Neural cell (in vitro differentiated cells): ENCODE measurements at regions not wholly inside any gene's neighbourhood (a gene's known extent, or its start where the extent isn't known, plus 50 kb on each side); places are given as distances from the start of the nearest gene placed in this dataset.

ENCODE experiments used
- H2AFZ ChIP-seq: fragments of 200-600, 300-800 bp; sonication (generic), shearing (Covaris generic); 2 replicates; pipeline ENCODE4 v1.6.0; 2014; ENCODE audit warnings: low read depth, mild to moderate bottlenecking, antibody characterized with exemption, low read length, moderate library complexity
- H3F3A ChIP-seq: fragments of 200-600 bp; shearing (Covaris generic); 2 replicates; pipeline ENCODE4 v1.6.1; 2016; ENCODE audit warnings: mild to moderate bottlenecking, moderate library complexity, mixed read lengths, antibody characterized with exemption, low read length; ENCODE audit not compliant: insufficient read depth, poor library complexity, severe bottlenecking
- H3K27ac ChIP-seq: fragments of 200-600, 300-800 bp; sonication (generic), shearing (Covaris generic); 2 replicates; pipeline ENCODE4 v1.5.1; 2014; ENCODE audit warnings: mild to moderate bottlenecking, low read length, moderate library complexity
- H3K27me3 ChIP-seq: fragments of 300-800, 200-600 bp; sonication (generic), shearing (Covaris generic); 2 replicates; pipeline ENCODE4 v1.6.0; 2014; ENCODE audit warnings: mild to moderate bottlenecking, low read depth, low read length, moderate library complexity; ENCODE audit not compliant: insufficient read depth
- H3K36me3 ChIP-seq: fragments of 300-800, 200-600 bp; sonication (generic), shearing (Covaris generic); 2 replicates; pipeline ENCODE4 v1.5.1; 2014; ENCODE audit warnings: mild to moderate bottlenecking, antibody characterized with exemption, low read length, moderate library complexity; ENCODE audit not compliant: insufficient read depth
- H3K4me2 ChIP-seq: fragments of 300-800, 200-600 bp; sonication (generic), shearing (Covaris generic); 2 replicates; pipeline ENCODE4 v1.6.0; 2014; ENCODE audit warnings: mild to moderate bottlenecking, low read length
- H3K4me3 ChIP-seq: fragments of 300-800, 200-600 bp; sonication (generic), shearing (Covaris generic); 2 replicates; pipeline ENCODE4 v1.5.1; 2014; ENCODE audit warnings: mild to moderate bottlenecking, low read length, moderate library complexity
- H3K79me2 ChIP-seq: fragments of 200-600 bp; shearing (Covaris generic); replicated peaks from 2 replicates; pipeline ENCODE4 v1.6.0; 2014; ENCODE audit warnings: mild to moderate bottlenecking, low read length, moderate library complexity; ENCODE audit not compliant: insufficient read depth
- H3K9ac ChIP-seq: fragments of 300-800, 200-600 bp; sonication (generic), shearing (Covaris generic); 2 replicates; pipeline ENCODE4 v1.6.1; 2016; ENCODE audit warnings: mild to moderate bottlenecking, low read length, mixed read lengths
- H3K9me2 ChIP-seq: fragments of 200-600 bp; shearing (Covaris generic); 2 replicates; pipeline ENCODE4 v1.6.1; 2016; ENCODE audit warnings: mild to moderate bottlenecking, low read length, mixed read lengths; ENCODE audit not compliant: insufficient read depth
- H3K9me3 ChIP-seq: fragments of 200-600, 300-800 bp; sonication (generic), shearing (Covaris generic); 2 replicates; pipeline ENCODE4 v1.6.1; 2016; ENCODE audit warnings: mild to moderate bottlenecking, mixed run types, low read length, moderate library complexity, mixed read lengths
- H4K20me1 ChIP-seq: fragments of 200-600 bp; shearing (Covaris generic); 2 replicates; pipeline ENCODE4 v1.6.1; 2016; ENCODE audit warnings: mild to moderate bottlenecking, mixed run types; ENCODE audit not compliant: insufficient read depth
- CTCF ChIP-seq: fragments of 450-650 bp; IDR thresholded peaks from 2 replicates; pipeline ENCODE4 v1.5.1; 2014; ENCODE audit warnings: antibody characterized with exemption, mild to moderate bottlenecking, moderate library complexity; ENCODE audit not compliant: poor library complexity, severe bottlenecking
- EP300 ChIP-seq: fragments of 450-650 bp; conservative IDR thresholded peaks from 2 replicates; pipeline ENCODE4 v1.6.1; 2014; ENCODE audit warnings: antibody characterized with exemption, mild to moderate bottlenecking, moderate library complexity; ENCODE audit not compliant: poor library complexity, severe bottlenecking
- EZH2 ChIP-seq: fragments of 200-600, 300-800 bp; shearing (Covaris generic), sonication (generic); IDR thresholded peaks from 2 replicates; pipeline ENCODE4 v1.6.1; 2014; ENCODE audit warnings: antibody characterized with exemption, low read length, borderline replicate concordance, mild to moderate bottlenecking; ENCODE audit not compliant: insufficient read depth, poor library complexity, severe bottlenecking
- MXI1 ChIP-seq: fragments of 450-650 bp; conservative IDR thresholded peaks from 2 replicates; pipeline ENCODE4 v1.6.1; 2014; ENCODE audit warnings: antibody characterized with exemption, mild to moderate bottlenecking; ENCODE audit not compliant: poor library complexity, severe bottlenecking
- POLR2AphosphoS5 ChIP-seq: IDR thresholded peaks from 2 replicates; pipeline ENCODE4 v1.6.1; 2012
- RAD21 ChIP-seq: fragments of 450-650 bp; conservative IDR thresholded peaks from 2 replicates; pipeline ENCODE4 v1.6.1; 2014; ENCODE audit warnings: antibody characterized with exemption, mild to moderate bottlenecking, moderate library complexity
- SMC3 ChIP-seq: fragments of 450-650 bp; conservative IDR thresholded peaks from 2 replicates; pipeline ENCODE4 v1.6.1; 2014; ENCODE audit warnings: antibody characterized with exemption, mild to moderate bottlenecking, moderate library complexity; ENCODE audit not compliant: poor library complexity
- TAF1 ChIP-seq: IDR thresholded peaks from 2 replicates; pipeline ENCODE4 v1.6.1; 2012; ENCODE audit warnings: low read depth
- TF ChIP-seq, protein P1 (sequence below): IDR thresholded peaks from 2 replicates; pipeline ENCODE4 v1.6.1; 2012; ENCODE audit warnings: borderline replicate concordance

DNA sequence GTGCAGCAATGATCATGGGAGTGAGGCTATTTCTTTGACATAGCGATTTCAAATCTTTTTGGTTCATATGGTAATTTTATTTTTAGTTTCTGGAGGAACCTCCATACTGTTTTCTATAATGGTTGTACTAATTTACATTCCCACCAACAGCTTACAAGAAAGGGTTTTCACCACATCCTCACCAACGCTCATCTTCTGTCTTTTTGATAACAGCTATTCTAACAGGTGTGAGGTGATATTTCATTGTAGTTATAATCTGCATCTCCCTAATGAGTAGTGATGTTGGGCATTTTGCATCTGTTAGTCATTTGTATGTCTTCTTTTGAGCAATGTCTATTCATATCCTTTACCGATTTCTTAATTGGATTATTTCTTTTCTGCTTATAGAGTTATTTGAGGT lies 75.0 kb upstream of the FHIP2A start:
- H3K4me2 ChIP-seq = no peak overlapping the region

DNA sequence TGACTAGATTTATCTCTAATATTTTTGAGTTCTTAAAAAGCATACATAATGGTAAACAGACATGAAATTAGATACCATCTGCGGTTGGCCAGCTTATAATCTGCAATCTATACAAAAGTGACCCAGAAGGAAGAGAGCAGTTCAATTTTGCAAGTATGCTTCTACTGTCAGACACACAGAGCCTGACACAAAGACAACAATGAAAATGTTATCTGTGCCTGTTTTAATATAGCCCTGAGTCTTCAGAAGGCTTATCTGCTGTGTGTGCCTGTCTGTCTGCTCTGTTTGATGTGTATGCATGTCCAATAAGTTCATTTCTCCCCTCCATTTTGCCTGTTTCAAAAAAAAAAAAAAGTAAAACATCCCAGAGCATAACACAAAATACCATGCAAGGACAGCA lies 73.3 kb upstream of the FHIP2A start:
- Histone ChIP-seq H3K4me2 (no peak overlapping the region), H3K9me2 (no peaks in the 10 kb centered on the region), H3K79me2 (no peaks in the 10 kb centered on the region), H3K9me3 (no peaks in the 10 kb centered on the region), H2AFZ (no peak overlapping the region), H3F3A (no peaks in the 10 kb centered on the region), H3K27ac (no peak overlapping the region), H3K4me3 (no peak overlapping the region), H3K36me3 (no peaks in the 10 kb centered on the region), H3K27me3 (no peaks in the 10 kb centered on the region), H3K9ac (no peak overlapping the region), H4K20me1 (no peaks in the 10 kb centered on the region)
- TF ChIP-seq RAD21 = no peak
- no peak for TF ChIP-seq MXI1
- TF ChIP-seq, protein P1, sequence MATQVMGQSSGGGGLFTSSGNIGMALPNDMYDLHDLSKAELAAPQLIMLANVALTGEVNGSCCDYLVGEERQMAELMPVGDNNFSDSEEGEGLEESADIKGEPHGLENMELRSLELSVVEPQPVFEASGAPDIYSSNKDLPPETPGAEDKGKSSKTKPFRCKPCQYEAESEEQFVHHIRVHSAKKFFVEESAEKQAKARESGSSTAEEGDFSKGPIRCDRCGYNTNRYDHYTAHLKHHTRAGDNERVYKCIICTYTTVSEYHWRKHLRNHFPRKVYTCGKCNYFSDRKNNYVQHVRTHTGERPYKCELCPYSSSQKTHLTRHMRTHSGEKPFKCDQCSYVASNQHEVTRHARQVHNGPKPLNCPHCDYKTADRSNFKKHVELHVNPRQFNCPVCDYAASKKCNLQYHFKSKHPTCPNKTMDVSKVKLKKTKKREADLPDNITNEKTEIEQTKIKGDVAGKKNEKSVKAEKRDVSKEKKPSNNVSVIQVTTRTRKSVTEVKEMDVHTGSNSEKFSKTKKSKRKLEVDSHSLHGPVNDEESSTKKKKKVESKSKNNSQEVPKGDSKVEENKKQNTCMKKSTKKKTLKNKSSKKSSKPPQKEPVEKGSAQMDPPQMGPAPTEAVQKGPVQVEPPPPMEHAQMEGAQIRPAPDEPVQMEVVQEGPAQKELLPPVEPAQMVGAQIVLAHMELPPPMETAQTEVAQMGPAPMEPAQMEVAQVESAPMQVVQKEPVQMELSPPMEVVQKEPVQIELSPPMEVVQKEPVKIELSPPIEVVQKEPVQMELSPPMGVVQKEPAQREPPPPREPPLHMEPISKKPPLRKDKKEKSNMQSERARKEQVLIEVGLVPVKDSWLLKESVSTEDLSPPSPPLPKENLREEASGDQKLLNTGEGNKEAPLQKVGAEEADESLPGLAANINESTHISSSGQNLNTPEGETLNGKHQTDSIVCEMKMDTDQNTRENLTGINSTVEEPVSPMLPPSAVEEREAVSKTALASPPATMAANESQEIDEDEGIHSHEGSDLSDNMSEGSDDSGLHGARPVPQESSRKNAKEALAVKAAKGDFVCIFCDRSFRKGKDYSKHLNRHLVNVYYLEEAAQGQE = no peak
- no peak for TF ChIP-seq TAF1
- no peak for TF ChIP-seq SMC3
- no peak for TF ChIP-seq CTCF
- no peak for TF ChIP-seq EP300
- no peak for TF ChIP-seq EZH2
- no peak for TF ChIP-seq POLR2AphosphoS5

More for the DNA sequence above, 75.0 kb upstream of the FHIP2A start:
- Histone ChIP-seq H2AFZ (no peak overlapping the region), H4K20me1 (no peaks in the 10 kb centered on the region), H3K9me3 (no peaks in the 10 kb centered on the region), H3K27me3 (no peaks in the 10 kb centered on the region), H3K27ac (no peak overlapping the region), H3K36me3 (no peaks in the 10 kb centered on the region), H3K4me3 (no peak overlapping the region), H3K9ac (no peak overlapping the region), H3K9me2 (no peaks in the 10 kb centered on the region), H3K79me2 (no peaks in the 10 kb centered on the region), H3F3A (no peaks in the 10 kb centered on the region)
- TF ChIP-seq POLR2AphosphoS5 = no peak
- TF ChIP-seq, protein P1 = no peak
- TF ChIP-seq MXI1 = no peak
- TF ChIP-seq EZH2 = no peak
- TF ChIP-seq TAF1 = no peak
